ENCODE measurements at regions not wholly inside any gene's neighbourhood (a gene's known extent, or its start where the extent isn't known, plus 50 kb on each side); places are given as distances from the start of the nearest gene placed in this dataset.

DNA sequence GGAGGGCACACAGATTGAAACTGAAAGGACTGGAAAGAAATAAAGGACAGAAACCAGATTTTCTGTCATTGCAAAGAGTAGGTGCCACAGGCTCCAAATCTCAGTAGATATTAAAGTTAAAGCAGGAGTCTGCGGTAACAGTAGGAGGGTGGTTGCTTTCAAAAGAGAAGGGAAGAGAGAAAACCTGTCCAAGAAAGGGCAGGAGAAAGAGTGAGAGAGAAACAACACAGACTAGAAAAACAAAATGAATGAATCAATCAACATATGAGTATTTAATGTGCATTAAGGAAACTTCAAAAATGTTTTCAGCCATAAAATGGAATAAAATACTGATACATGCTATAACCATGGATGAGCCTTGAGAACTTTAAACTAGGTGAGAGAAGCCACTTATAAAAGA is 143.1 kb upstream of the CTAGE1 start:
- TF ChIP-seq, protein P1, sequence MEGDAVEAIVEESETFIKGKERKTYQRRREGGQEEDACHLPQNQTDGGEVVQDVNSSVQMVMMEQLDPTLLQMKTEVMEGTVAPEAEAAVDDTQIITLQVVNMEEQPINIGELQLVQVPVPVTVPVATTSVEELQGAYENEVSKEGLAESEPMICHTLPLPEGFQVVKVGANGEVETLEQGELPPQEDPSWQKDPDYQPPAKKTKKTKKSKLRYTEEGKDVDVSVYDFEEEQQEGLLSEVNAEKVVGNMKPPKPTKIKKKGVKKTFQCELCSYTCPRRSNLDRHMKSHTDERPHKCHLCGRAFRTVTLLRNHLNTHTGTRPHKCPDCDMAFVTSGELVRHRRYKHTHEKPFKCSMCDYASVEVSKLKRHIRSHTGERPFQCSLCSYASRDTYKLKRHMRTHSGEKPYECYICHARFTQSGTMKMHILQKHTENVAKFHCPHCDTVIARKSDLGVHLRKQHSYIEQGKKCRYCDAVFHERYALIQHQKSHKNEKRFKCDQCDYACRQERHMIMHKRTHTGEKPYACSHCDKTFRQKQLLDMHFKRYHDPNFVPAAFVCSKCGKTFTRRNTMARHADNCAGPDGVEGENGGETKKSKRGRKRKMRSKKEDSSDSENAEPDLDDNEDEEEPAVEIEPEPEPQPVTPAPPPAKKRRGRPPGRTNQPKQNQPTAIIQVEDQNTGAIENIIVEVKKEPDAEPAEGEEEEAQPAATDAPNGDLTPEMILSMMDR (IDR thresholded peaks at IDR 0.05) = no peak
- TF ChIP-seq JUN (CRISPR knock-in tag; IDR thresholded peaks at IDR 0.05) = no peak
- no peak for TF ChIP-seq ZNF423 (CRISPR knock-in tag; IDR thresholded peaks at IDR 0.05)
- TF ChIP-seq, protein P2, sequence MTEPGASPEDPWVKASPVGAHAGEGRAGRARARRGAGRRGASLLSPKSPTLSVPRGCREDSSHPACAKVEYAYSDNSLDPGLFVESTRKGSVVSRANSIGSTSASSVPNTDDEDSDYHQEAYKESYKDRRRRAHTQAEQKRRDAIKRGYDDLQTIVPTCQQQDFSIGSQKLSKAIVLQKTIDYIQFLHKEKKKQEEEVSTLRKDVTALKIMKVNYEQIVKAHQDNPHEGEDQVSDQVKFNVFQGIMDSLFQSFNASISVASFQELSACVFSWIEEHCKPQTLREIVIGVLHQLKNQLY (CRISPR knock-in tag; IDR thresholded peaks at IDR 0.05) = no peak
- TF ChIP-seq, protein P3, sequence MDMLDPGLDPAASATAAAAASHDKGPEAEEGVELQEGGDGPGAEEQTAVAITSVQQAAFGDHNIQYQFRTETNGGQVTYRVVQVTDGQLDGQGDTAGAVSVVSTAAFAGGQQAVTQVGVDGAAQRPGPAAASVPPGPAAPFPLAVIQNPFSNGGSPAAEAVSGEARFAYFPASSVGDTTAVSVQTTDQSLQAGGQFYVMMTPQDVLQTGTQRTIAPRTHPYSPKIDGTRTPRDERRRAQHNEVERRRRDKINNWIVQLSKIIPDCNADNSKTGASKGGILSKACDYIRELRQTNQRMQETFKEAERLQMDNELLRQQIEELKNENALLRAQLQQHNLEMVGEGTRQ (CRISPR knock-in tag; IDR thresholded peaks at IDR 0.05) = no peak
- no peak for TF ChIP-seq NFATC4 (CRISPR knock-in tag; IDR thresholded peaks at IDR 0.05)
- TF ChIP-seq, protein P4, sequence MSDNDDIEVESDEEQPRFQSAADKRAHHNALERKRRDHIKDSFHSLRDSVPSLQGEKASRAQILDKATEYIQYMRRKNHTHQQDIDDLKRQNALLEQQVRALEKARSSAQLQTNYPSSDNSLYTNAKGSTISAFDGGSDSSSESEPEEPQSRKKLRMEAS (CRISPR knock-in tag; IDR thresholded peaks at IDR 0.05) = no peak
- TF ChIP-seq, protein P5, sequence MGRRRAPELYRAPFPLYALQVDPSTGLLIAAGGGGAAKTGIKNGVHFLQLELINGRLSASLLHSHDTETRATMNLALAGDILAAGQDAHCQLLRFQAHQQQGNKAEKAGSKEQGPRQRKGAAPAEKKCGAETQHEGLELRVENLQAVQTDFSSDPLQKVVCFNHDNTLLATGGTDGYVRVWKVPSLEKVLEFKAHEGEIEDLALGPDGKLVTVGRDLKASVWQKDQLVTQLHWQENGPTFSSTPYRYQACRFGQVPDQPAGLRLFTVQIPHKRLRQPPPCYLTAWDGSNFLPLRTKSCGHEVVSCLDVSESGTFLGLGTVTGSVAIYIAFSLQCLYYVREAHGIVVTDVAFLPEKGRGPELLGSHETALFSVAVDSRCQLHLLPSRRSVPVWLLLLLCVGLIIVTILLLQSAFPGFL (CRISPR knock-in tag; IDR thresholded peaks at IDR 0.05; ENCODE audit: borderline replicate concordance) = no peak
- TF ChIP-seq KAT7 (CRISPR knock-in tag; IDR thresholded peaks at IDR 0.05; ENCODE audit: borderline replicate concordance) = no peak
- no peak for TF ChIP-seq SP1 (CRISPR knock-in tag; conservative IDR thresholded peaks at IDR 0.05)
- no peak for TF ChIP-seq NFYB (CRISPR knock-in tag; conservative IDR thresholded peaks at IDR 0.05; ENCODE audit: low read depth)
- TF ChIP-seq SMAD3 (CRISPR knock-in tag; IDR thresholded peaks at IDR 0.05; ENCODE audit: borderline replicate concordance) = no peak
- no peak for TF ChIP-seq GRHL2 (CRISPR knock-in tag; IDR thresholded peaks at IDR 0.05; ENCODE audit: insufficient replicate concordance, severe bottlenecking)

Data from WTC11 (cell line).